Psoas muscle (tissue), 7 donors: ENCODE measurements at regions not wholly inside any gene's neighbourhood (a gene's known extent, or its start where the extent isn't known, plus 50 kb on each side); places are given as distances from the start of the nearest gene placed in this dataset.

ENCODE experiments used
- ATAC-seq, 4 donors: fragments of 200-7000 bp; cut with Tn5 transposase; one replicate each; pipeline ENCODE4 v1.9.1; 2020; ENCODE audit warnings: moderate library complexity in 3 of 4, mild to moderate bottlenecking in 2 of 4
- DNase-seq, 2 donors: peaks; one replicate each; pipeline ENCODE4 v3.0.0-alpha.2; 2020
- H3K27ac ChIP-seq: fragments of 200-600 bp; one replicate; pipeline ENCODE4 v1.8.0; 2022
- H3K27me3 ChIP-seq, 3 donors: fragments of 200-600 bp in 1 of 3; one replicate each; pipeline versions ENCODE4 v1.6.1 to v1.8.0; 2013 to 2022; ENCODE audit warnings: low read length in 2 of 3, mild to moderate bottlenecking in 2 of 3, moderate library complexity in 1 of 3; ENCODE audit not compliant: insufficient read depth in 3 of 3
- H3K36me3 ChIP-seq, 2 donors: fragments of 200-600 bp in 1 of 2; one replicate each; pipeline versions ENCODE4 v1.6.1 to v1.8.0; 2013 to 2022; ENCODE audit warnings: low read depth in 1 of 2, mild to moderate bottlenecking in 1 of 2, moderate library complexity in 1 of 2; ENCODE audit not compliant: insufficient read depth in 1 of 2
- H3K4me1 ChIP-seq: fragments of 200-600 bp; one replicate; pipeline ENCODE4 v1.8.0; 2022
- H3K4me3 ChIP-seq: fragments of 200-600 bp; one replicate; pipeline ENCODE4 v1.8.0; 2022; ENCODE audit warnings: mild to moderate bottlenecking
- H3K9me3 ChIP-seq: fragments of 200-600 bp; one replicate; pipeline ENCODE4 v1.8.0; 2022
- WGBS, 3 donors: extraction: QIAGEN DNeasy Blood & Tissue Kit; methylation state at CpG; one replicate each; pipeline versions ENCODE4 v1.1.6 to v1.1.7; 2013; 5-methylcytosine and 5-hydroxymethylcytosine counted together
- intact Hi-C, 2 donors: fragments of 100-400 bp; cut with DNase I; formaldehyde crosslinking; loops; one replicate each; pipeline versions ENCODE4 v1.11.0 to v1.14.2; 2022
- TF ChIP-seq, protein P1 (sequence below): fragments of 200-600 bp; IDR thresholded peaks from one replicate; pipeline ENCODE4 v1.8.0; 2022; ENCODE audit warnings: antibody characterized with exemption
- donor health status: healthy with polysubstance abuse.
- donor health status: DM: no; HTN: no; CAD: no; lungs with moderate emphysema.
- donor health status: Bipolar disorder and iron deficiency.
- donor health status: healthy.
- donor health status: DM: yes; HTN: yes; CAD: no.
- donor health status: DM: no; HTN: no; CAD: no.
- donor health status: DM: yes; HTN: yes; CAD: no.

DNA sequence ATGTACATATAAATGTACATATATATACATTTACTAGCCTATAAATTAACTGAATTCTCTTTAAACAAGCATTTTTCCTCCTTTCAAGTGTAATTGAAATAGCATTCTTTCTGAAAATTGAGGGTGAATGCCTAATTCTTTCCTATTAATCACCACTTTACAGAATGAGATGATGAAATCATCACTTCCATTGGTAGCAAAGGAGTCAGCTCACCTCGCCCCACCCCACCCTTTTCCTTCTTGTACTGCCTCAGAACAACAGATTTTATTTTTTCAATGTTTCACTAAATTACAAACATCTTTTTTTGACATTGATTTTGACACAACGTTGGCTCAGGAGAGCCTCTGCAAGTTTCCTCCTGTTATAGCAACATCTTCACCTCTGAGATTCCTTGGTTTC, 181.9 kb upstream of the CDH7 start:
- ATAC-seq (no peak), DNase-seq (no peak)
- peaks cover 7% of the 10 kb centered on the region for H3K9me3 ChIP-seq
- no peak overlapping the region for H3K4me3 ChIP-seq
- intact Hi-C loops = no loop called here
- H3K36me3 ChIP-seq = no peaks in the 10 kb centered on the region
- H3K27me3 ChIP-seq = no peaks in the 10 kb centered on the region
- no peaks in the 10 kb centered on the region for H3K4me1 ChIP-seq
- TF ChIP-seq, protein P1, sequence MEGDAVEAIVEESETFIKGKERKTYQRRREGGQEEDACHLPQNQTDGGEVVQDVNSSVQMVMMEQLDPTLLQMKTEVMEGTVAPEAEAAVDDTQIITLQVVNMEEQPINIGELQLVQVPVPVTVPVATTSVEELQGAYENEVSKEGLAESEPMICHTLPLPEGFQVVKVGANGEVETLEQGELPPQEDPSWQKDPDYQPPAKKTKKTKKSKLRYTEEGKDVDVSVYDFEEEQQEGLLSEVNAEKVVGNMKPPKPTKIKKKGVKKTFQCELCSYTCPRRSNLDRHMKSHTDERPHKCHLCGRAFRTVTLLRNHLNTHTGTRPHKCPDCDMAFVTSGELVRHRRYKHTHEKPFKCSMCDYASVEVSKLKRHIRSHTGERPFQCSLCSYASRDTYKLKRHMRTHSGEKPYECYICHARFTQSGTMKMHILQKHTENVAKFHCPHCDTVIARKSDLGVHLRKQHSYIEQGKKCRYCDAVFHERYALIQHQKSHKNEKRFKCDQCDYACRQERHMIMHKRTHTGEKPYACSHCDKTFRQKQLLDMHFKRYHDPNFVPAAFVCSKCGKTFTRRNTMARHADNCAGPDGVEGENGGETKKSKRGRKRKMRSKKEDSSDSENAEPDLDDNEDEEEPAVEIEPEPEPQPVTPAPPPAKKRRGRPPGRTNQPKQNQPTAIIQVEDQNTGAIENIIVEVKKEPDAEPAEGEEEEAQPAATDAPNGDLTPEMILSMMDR = no peak
- WGBS, 3 donors = 64 to 67% (median 66%) methylated on average over 2 of the region's 2 CpGs
- H3K27ac ChIP-seq = no peak overlapping the region

DNA sequence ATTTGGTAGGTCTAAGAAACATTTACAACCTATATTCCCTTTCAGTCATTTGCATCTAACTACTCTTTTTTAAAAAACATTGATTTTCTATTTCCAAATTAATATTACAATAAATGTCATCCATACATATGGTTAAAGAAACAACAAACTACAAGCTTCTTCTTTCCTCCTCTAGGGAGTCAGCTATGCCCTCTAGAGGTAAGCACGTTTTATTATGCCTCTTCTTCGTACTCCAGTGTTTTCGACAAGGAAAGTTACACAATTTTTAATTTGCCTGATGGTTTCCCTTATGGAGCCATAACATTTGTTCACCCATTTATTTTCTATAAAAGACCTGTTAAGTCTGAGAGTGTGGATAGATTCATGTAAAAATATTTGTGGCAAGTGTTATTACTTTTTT, 183.4 kb upstream of the CDH7 start:
- TF ChIP-seq, protein P1 = no peak
- Histone ChIP-seq H3K36me3 (no peaks in the 10 kb centered on the region), H3K4me1 (no peaks in the 10 kb centered on the region), H3K27me3 (no peaks in the 10 kb centered on the region), H3K4me3 (no peak overlapping the region), H3K9me3 (peaks cover 9% of the 10 kb centered on the region), H3K27ac (no peak overlapping the region)
- DNase-seq = no peak
- intact Hi-C loops = loop anchor here in 1 of 2 donors (2.0 kb wide), 1 partner anchor 39 kb away; no protein-coding TSS in a partner anchor
- WGBS, 3 donors = 16 to 23% (median 22%) methylated on average over 3 of the region's 3 CpGs
- no peak for ATAC-seq

- WGBS, 3 donors = 63 to 68% (median 68%) methylated on average over 3 of the region's 3 CpGs
- ATAC-seq = no peak
- Histone ChIP-seq H3K4me3 (no peak overlapping the region), H3K27ac (no peak overlapping the region), H3K4me1 (no peaks in the 10 kb centered on the region), H3K9me3 (no peaks in the 10 kb centered on the region), H3K27me3 (no peaks in the 10 kb centered on the region), H3K36me3 (no peaks in the 10 kb centered on the region)
- DNase-seq = no peak
- TF ChIP-seq, protein P1 = no peak
- intact Hi-C loops = no loop called here
These were observed 202.5 kb upstream of the CDH7 start for GRCh38 chr18:65548316-65548715.

DNA sequence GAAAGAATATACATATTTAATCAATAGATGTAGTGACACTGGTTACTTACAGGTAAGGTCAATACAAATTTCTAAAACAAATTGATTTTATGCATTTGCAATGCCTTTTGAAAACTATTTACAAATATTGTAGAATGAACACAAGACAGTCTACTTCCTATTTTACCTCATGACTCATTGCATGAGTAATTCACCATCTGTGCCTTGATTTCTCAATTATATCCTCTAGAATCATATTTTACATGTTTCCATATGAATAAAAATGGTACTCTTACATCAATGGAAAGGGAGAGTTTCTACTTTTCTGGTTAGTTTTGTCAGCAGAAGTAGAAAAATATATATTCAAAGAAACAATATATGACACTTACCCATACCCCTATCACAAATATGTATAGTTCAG, 203.8 kb upstream of the CDH7 start:
- no peaks in the 10 kb centered on the region for H3K4me1 ChIP-seq
- no peak for DNase-seq

GRCh38 chr18:65544701-65545100, 206.1 kb upstream of the CDH7 start:
- Histone ChIP-seq H3K9me3 (no peaks in the 10 kb centered on the region), H3K4me3 (no peak overlapping the region), H3K27ac (no peak overlapping the region), H3K4me1 (no peaks in the 10 kb centered on the region), H3K27me3 (no peaks in the 10 kb centered on the region), H3K36me3 (no peaks in the 10 kb centered on the region)
- TF ChIP-seq, protein P1 = no peak
- intact Hi-C loops = no loop called here
- WGBS, 3 donors = 80 to 89% (median 86%) methylated on average over 6 of the region's 6 CpGs
- DNase-seq (no peak), ATAC-seq (no peak)

More for the DNA sequence above, 203.8 kb upstream of the CDH7 start:
- intact Hi-C loops = no loop called here
- TF ChIP-seq, protein P1 = no peak
- Histone ChIP-seq H3K27me3 (no peaks in the 10 kb centered on the region), H3K27ac (no peak overlapping the region), H3K4me3 (no peak overlapping the region), H3K36me3 (no peaks in the 10 kb centered on the region), H3K9me3 (no peaks in the 10 kb centered on the region)
- no peak for ATAC-seq
